ENCODE measurements at regions not wholly inside any gene's neighbourhood (a gene's known extent, or its start where the extent isn't known, plus 50 kb on each side); places are given as distances from the start of the nearest gene placed in this dataset.

GRCh38 chr1:5575396-5575940, 416.8 kb downstream of the NPHP4 start:
- TF ChIP-seq, protein P1, sequence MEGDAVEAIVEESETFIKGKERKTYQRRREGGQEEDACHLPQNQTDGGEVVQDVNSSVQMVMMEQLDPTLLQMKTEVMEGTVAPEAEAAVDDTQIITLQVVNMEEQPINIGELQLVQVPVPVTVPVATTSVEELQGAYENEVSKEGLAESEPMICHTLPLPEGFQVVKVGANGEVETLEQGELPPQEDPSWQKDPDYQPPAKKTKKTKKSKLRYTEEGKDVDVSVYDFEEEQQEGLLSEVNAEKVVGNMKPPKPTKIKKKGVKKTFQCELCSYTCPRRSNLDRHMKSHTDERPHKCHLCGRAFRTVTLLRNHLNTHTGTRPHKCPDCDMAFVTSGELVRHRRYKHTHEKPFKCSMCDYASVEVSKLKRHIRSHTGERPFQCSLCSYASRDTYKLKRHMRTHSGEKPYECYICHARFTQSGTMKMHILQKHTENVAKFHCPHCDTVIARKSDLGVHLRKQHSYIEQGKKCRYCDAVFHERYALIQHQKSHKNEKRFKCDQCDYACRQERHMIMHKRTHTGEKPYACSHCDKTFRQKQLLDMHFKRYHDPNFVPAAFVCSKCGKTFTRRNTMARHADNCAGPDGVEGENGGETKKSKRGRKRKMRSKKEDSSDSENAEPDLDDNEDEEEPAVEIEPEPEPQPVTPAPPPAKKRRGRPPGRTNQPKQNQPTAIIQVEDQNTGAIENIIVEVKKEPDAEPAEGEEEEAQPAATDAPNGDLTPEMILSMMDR (IDR thresholded peaks at IDR 0.05; ENCODE audit: borderline replicate concordance, extremely low read depth, low read length, poor library complexity, severe bottlenecking): no peak
- no peak for TF ChIP-seq EZH2 (IDR thresholded peaks at IDR 0.05; ENCODE audit: borderline replicate concordance, low read depth, low read length, severe bottlenecking)
